ENCODE measurements at regions not wholly inside any gene's neighbourhood (a gene's known extent, or its start where the extent isn't known, plus 50 kb on each side); places are given as distances from the start of the nearest gene placed in this dataset.

DNA sequence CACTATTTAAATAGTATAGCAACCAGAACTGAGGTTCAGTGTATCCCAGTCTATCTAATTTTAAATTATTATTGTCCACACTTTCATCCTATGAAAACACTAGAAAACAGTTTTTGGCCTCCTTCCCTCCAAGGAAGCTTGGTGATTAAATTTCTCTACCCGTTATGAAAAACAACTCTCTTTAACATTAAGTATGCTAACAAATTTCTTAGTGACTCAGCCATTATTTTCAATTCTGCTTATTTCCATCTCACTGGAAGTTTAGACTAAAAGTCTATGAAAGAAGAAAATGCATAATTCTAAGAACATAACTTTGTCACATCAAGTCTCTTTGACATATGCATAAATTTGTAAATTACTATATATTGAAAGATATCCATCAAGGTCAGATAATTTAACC lies 185.2 kb downstream of the NSUN3 start:
- TF ChIP-seq, protein P1, sequence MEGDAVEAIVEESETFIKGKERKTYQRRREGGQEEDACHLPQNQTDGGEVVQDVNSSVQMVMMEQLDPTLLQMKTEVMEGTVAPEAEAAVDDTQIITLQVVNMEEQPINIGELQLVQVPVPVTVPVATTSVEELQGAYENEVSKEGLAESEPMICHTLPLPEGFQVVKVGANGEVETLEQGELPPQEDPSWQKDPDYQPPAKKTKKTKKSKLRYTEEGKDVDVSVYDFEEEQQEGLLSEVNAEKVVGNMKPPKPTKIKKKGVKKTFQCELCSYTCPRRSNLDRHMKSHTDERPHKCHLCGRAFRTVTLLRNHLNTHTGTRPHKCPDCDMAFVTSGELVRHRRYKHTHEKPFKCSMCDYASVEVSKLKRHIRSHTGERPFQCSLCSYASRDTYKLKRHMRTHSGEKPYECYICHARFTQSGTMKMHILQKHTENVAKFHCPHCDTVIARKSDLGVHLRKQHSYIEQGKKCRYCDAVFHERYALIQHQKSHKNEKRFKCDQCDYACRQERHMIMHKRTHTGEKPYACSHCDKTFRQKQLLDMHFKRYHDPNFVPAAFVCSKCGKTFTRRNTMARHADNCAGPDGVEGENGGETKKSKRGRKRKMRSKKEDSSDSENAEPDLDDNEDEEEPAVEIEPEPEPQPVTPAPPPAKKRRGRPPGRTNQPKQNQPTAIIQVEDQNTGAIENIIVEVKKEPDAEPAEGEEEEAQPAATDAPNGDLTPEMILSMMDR (IDR thresholded peaks at IDR 0.05), result no peak
- no peak for TF ChIP-seq POLR2AphosphoS5 (IDR thresholded peaks at IDR 0.05)
- no peak for TF ChIP-seq EP300 (IDR thresholded peaks at IDR 0.05)
